OCI-LY3 (cell line): ENCODE measurements at regions not wholly inside any gene's neighbourhood (a gene's known extent, or its start where the extent isn't known, plus 50 kb on each side); places are given as distances from the start of the nearest gene placed in this dataset.

Source experiments
- CTCF ChIP-seq: fragments of 200-600, 300-600 bp; sonication (generic); IDR thresholded peaks from 2 replicates; pipeline ENCODE4 v1.5.1; 2014; ENCODE audit warnings: antibody characterized with exemption, low read length, low read depth
- EZH2phosphoT487 ChIP-seq: fragments of 200-600 bp; shearing (Covaris generic); IDR thresholded peaks from 2 replicates; pipeline ENCODE4 v1.6.1; 2018; ENCODE audit warnings: antibody characterized with exemption, mixed run types, low read depth

DNA sequence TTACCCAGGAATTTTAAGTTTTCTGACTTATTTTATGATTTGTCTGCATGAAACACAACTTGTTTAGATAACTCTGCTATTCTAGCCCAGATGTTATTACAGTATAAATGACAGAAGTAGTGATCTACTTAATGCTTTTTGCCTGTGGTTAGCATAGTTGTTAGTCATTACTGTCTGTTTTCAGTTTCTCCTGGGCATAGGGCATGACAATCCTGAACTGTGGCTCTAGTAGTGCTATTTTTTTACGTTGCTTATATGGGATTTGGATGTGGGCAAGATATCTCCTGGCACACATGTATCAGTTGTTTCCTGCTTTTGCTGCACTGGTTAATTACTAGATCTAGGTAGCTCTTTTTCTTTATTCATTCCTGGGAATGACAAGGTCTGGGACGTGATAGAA is 1005.8 kb downstream of the PCDH18 start:
- TF ChIP-seq EZH2phosphoT487 (no peak), CTCF (no peak)
